GM12875 (cell line): ENCODE measurements at regions not wholly inside any gene's neighbourhood (a gene's known extent, or its start where the extent isn't known, plus 50 kb on each side); places are given as distances from the start of the nearest gene placed in this dataset.

Experiments used
- H3K4me3 ChIP-seq: one replicate; pipeline ENCODE4 v1.5.1; 2011; ENCODE audit warnings: low read depth, low read length, control low read depth
- CTCF ChIP-seq: IDR thresholded peaks from 2 replicates; pipeline ENCODE4 v1.5.1; 2011; ENCODE audit warnings: low read depth, mild to moderate bottlenecking, control low read depth, inconsistent platforms, low read length, moderate library complexity, borderline replicate concordance; ENCODE audit not compliant: insufficient read depth

DNA sequence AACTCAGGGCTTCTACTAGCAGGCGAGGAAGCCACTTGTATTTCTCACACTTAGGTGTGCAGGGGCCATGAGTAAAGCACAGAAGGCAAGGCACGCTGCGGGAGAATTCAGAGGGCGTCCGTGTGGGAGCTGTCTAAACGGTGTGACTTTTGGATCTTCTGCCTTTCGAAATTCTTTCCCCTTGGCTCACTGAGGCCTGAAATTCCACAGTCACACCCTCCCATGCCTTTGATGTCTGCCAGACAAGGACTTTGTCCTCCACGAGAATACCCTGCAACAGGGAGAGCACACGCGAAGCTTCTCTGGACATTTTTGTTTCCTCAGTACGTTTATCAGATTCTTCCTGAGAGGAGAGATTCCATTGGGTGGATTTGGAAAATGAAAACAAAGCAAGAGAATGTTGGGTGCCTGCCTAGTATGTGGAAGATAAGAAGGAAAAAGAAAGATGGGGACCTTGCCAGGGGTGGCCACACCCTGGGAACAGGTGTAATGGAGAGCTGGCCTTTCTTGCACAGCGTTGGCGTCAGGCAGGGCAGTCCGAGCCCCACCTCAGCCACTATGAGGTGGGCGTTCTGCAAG is 235.7 kb downstream of the MYLK4 start:
- TF ChIP-seq CTCF = no peak
- no peak overlapping the region for H3K4me3 ChIP-seq

DNA sequence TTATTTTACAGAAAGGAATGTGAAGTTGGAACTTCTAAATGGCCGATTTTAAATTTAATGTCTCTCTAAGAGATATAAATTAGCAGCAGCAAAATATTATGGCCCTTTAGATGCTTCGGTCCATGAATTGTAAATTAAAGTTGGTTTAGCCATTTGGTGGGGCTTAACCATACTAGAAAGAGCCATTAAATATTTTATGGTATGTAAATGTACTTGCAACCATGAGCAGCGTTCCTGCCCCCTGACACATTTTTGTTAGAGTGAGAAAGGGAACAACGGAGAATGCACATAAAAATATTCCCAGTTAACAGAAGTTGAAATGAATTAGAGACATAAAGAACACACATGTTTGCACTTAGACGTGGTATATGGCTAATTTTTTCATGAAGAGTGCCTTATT is 237.9 kb downstream of the MYLK4 start:
- TF ChIP-seq CTCF = no peak
- H3K4me3 ChIP-seq = no peak overlapping the region

DNA sequence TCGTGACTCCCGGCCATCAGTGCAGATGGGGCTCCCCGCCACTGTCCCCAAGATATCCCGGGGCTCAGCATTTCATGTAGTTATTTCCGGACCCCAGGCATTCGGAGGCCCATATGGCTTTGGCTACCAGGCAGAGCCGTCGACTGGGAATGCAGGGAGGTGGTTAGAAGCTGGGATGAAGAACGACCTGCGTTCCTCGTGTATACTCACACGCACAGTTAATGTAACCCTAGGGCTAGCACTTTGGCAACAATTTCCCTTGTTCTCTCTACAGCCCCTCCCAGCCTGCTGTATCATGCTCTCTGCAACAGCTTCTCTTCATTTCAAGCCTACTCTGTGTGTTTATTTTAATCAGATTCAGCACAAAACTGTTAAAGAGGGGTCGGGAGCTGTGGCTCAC is 240.4 kb downstream of the MYLK4 start:
- no peak for TF ChIP-seq CTCF
- H3K4me3 ChIP-seq = no peak overlapping the region

DNA sequence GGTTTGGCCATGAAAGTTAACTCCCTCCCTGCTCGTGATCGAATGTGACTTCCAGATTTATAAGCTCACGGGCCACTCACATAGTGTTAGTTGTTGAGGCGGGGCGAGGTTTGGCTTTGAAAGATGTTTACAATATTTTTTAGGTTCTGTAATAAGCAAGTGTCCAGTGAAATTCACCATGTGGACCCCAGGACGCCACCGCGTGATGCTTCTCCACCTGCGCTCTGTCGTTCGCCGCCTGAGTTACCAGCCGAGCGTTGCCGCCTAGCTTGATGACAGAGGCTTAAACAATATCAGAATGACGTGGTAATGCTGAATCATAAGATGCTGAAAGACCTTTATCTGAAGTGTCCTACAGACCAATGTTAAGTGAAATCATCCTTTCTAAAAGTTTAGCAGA is 241.0 kb downstream of the MYLK4 start:
- no peak for TF ChIP-seq CTCF
- H3K4me3 ChIP-seq = no peak overlapping the region

DNA sequence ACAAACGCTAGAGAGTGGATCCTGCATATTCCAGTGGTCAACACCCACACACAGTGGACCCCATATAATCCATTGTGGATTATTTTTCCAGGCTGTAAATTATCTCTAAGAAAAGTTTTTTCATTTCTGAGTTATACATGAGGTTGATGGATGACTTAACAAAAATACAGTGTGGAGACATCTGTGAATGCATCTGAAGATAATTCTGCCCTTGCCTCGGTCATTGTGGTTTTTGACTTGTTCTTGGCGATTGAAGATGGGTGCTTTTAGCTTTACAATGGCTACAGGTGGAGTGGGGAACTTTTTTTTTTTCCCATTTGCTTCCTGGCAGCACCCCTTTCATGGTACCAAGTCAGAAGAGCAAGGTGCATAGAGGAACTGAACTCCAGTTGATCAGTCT is 242.7 kb downstream of the MYLK4 start:
- no peak overlapping the region for H3K4me3 ChIP-seq
- no peak for TF ChIP-seq CTCF

DNA sequence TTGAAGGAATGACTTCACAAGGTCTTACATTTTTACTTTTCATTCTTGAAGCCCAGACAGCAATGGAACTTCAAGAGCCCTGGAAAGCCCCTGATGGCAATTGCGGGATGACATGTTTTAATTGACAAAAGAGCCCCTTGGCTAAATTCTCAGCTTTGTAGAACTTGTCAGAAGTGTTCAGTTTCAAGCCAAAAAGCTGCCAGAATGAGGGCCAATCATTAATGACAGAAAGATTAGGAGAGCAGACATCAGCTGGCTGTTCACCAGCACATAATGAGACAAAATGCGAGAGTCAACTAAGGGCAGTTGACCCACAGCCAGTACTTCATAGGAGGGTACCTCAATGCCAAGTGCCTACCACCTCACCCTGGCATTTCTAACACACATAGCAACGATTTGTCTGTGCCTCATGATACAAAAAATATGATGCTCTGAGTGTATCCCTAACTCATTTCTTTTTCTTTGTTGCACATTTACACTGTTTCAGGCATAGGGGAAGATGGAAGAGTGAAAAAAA is 243.1 kb downstream of the MYLK4 start:
- no peak overlapping the region for H3K4me3 ChIP-seq
- no peak for TF ChIP-seq CTCF

- TF ChIP-seq CTCF = no peak
- H3K4me3 ChIP-seq = no peak overlapping the region
These were observed 243.7 kb downstream of the MYLK4 start for GRCh38 chr6:2507016-2507415.
